HG03558 (cell line): ENCODE measurements at regions not wholly inside any gene's neighbourhood (a gene's known extent, or its start where the extent isn't known, plus 50 kb on each side); places are given as distances from the start of the nearest gene placed in this dataset.
"Not testable (repeated sequence)": the region's sequence is repeated elsewhere in the genome, so short reads cannot be mapped to it uniquely, and the experiment has no call there.

Experiments
- ATAC-seq: cut with Tn5 transposase; IDR thresholded peaks from one replicate; pipeline ENCODE4 v1.9.1; 2021; ENCODE audit warnings: moderate number of reproducible peaks; ENCODE audit not compliant: unreplicated experiment; ENCODE audit errors: extremely low read depth

- no peak for ATAC-seq
Observed at GRCh38 chr6:135699705-135700104, 151.8 kb upstream of the PDE7B start.

GRCh38 chr6:135701426-135701825 is 150.1 kb upstream of the PDE7B start:
- ATAC-seq: no peak

GRCh38 chr6:135703007-135703406 is 148.5 kb upstream of the PDE7B start:
- no peak for ATAC-seq

- ATAC-seq: peak; percentile 75
Observed at GRCh38 chr6:135703621-135704020, 147.9 kb upstream of the PDE7B start.

GRCh38 chr6:135707426-135707825 is 144.1 kb upstream of the PDE7B start:
- no peak for ATAC-seq

- no peak for ATAC-seq
Observed at GRCh38 chr6:135710042-135710441, 141.5 kb upstream of the PDE7B start.

- ATAC-seq: no peak
Observed at GRCh38 chr6:135722190-135722589, 129.3 kb upstream of the PDE7B start.

- ATAC-seq: no peak
Observed at GRCh38 chr6:135722679-135723078, 128.8 kb upstream of the PDE7B start.

- no peak for ATAC-seq
Observed at GRCh38 chr6:135728589-135728988, 122.9 kb upstream of the PDE7B start.

- no peak for ATAC-seq
Observed at GRCh38 chr6:135731116-135731515, 120.4 kb upstream of the PDE7B start.

- not testable (repeated sequence) for ATAC-seq
Observed at GRCh38 chr6:135736351-135736750, 115.2 kb upstream of the PDE7B start.

- no peak for ATAC-seq
Observed at GRCh38 chr6:135738636-135739035, 112.9 kb upstream of the PDE7B start.

- no peak for ATAC-seq
Observed at GRCh38 chr6:135739288-135739687, 112.2 kb upstream of the PDE7B start.

GRCh38 chr6:135740580-135740979 is 110.9 kb upstream of the PDE7B start:
- no peak for ATAC-seq

- no peak for ATAC-seq
Observed at GRCh38 chr6:135743476-135743875, 108.0 kb upstream of the PDE7B start.

- no peak for ATAC-seq
Observed at GRCh38 chr6:135748189-135748588, 103.3 kb upstream of the PDE7B start.

GRCh38 chr6:135750081-135750480 is 101.4 kb upstream of the PDE7B start:
- ATAC-seq: no peak

GRCh38 chr6:135753196-135753595 is 98.3 kb upstream of the PDE7B start:
- no peak for ATAC-seq

GRCh38 chr6:135759831-135760230 is 91.7 kb upstream of the PDE7B start:
- no peak for ATAC-seq

- ATAC-seq: no peak
Observed at GRCh38 chr6:135774006-135774405, 77.5 kb upstream of the PDE7B start.

GRCh38 chr6:135779213-135779612 is 72.3 kb upstream of the PDE7B start:
- ATAC-seq: no peak

GRCh38 chr6:135780326-135780725 is 71.2 kb upstream of the PDE7B start:
- ATAC-seq: no peak

GRCh38 chr6:135782546-135782945 is 69.0 kb upstream of the PDE7B start:
- ATAC-seq: no peak
